KMS-11 (cell line): ENCODE measurements at regions not wholly inside any gene's neighbourhood (a gene's known extent, or its start where the extent isn't known, plus 50 kb on each side); places are given as distances from the start of the nearest gene placed in this dataset.

Source experiments
- H2AFZ ChIP-seq: fragments of 200-600 bp; sonication (generic); 2 replicates; pipeline ENCODE4 v1.6.1; 2016; ENCODE audit warnings: antibody characterized with exemption, mixed run types, low read depth
- H3K27ac ChIP-seq: fragments of 200-600 bp; sonication (generic); 2 replicates; pipeline ENCODE4 v1.6.1; 2016; ENCODE audit warnings: mild to moderate bottlenecking, mixed run types
- H3K27me3 ChIP-seq: fragments of 200-600 bp; sonication (generic); 2 replicates; pipeline ENCODE4 v1.6.1; 2017; ENCODE audit warnings: mild to moderate bottlenecking, low read depth, mixed run types, moderate library complexity; ENCODE audit not compliant: insufficient read depth
- H3K36me3 ChIP-seq: fragments of 200-600 bp; sonication (generic); 2 replicates; pipeline ENCODE4 v1.6.1; 2017; ENCODE audit warnings: mild to moderate bottlenecking, mixed run types; ENCODE audit not compliant: insufficient read depth
- H3K4me1 ChIP-seq: fragments of 200-600 bp; sonication (generic); 2 replicates; pipeline ENCODE4 v1.6.1; 2016; ENCODE audit warnings: mild to moderate bottlenecking, low read depth, mixed run types; ENCODE audit not compliant: poor library complexity, severe bottlenecking
- H3K4me2 ChIP-seq: fragments of 200-600 bp; sonication (generic); 2 replicates; pipeline ENCODE4 v1.7.0; 2016; ENCODE audit warnings: mild to moderate bottlenecking, mixed run types
- H3K4me3 ChIP-seq: fragments of 200-600 bp; sonication (generic); IDR thresholded peaks from 2 replicates; pipeline ENCODE4 v1.6.1; 2017; ENCODE audit warnings: low read depth, low read length, mixed read lengths; ENCODE audit not compliant: insufficient read depth
- H3K79me2 ChIP-seq: fragments of 200-600 bp; sonication (generic); 2 replicates; pipeline ENCODE4 v1.6.1; 2016; ENCODE audit warnings: low read depth, mixed run types; ENCODE audit not compliant: insufficient read depth
- H3K9ac ChIP-seq: fragments of 200-600 bp; sonication (generic); 2 replicates; pipeline ENCODE4 v1.6.1; 2016; ENCODE audit warnings: mild to moderate bottlenecking, mixed run types
- H4K20me1 ChIP-seq: fragments of 200-600 bp; sonication (generic); 2 replicates; pipeline ENCODE4 v1.6.1; 2016; ENCODE audit warnings: mild to moderate bottlenecking, mixed run types; ENCODE audit not compliant: insufficient read depth
- CTCF ChIP-seq: fragments of 200-600 bp; sonication (generic); conservative IDR thresholded peaks from 2 replicates; pipeline ENCODE4 v1.6.1; 2017; ENCODE audit warnings: low read depth, mild to moderate bottlenecking, antibody characterized with exemption, low read length, moderate library complexity, mixed read lengths

- Histone ChIP-seq H3K9ac (no peak overlapping the region), H4K20me1 (no peaks in the 10 kb centered on the region), H3K36me3 (no peaks in the 10 kb centered on the region), H3K27ac (no peak overlapping the region), H3K4me2 (no peak overlapping the region), H3K27me3 (no peaks in the 10 kb centered on the region), H2AFZ (no peak overlapping the region), H3K4me3 (no peak overlapping the region), H3K4me1 (no peaks in the 10 kb centered on the region), H3K79me2 (no peaks in the 10 kb centered on the region)
- TF ChIP-seq CTCF, result no peak
Observed at GRCh38 chr1:239566074-239566473, 179.7 kb downstream of the CHRM3 start.

DNA sequence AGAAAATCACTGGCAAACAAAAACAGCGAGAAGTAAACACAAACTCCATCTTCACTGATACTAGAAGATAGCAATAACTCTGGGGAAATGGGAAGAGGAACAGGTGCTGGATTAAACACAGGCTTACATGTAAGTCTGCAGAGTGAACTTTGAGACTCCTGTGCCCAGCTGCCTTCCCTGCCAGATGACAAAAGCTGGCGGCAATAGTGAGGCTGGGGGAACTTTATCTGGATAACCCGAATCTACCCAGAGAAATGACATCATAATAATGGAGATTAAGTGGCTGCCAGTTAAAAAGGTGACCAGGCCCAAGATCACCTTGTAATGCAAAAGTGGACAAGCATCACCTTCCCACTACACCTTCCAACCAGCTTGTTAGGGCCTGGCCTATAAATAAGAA lies 184.5 kb downstream of the CHRM3 start:
- Histone ChIP-seq H3K27me3 (no peaks in the 10 kb centered on the region), H3K36me3 (no peaks in the 10 kb centered on the region), H3K4me1 (no peaks in the 10 kb centered on the region), H3K27ac (no peak overlapping the region), H3K79me2 (no peaks in the 10 kb centered on the region), H2AFZ (no peak overlapping the region), H3K4me3 (no peak overlapping the region), H4K20me1 (no peaks in the 10 kb centered on the region), H3K9ac (no peak overlapping the region), H3K4me2 (no peak overlapping the region)
- no peak for TF ChIP-seq CTCF

- H3K27ac ChIP-seq, result no peak overlapping the region
- no peak overlapping the region for H3K4me2 ChIP-seq
- H3K4me1 ChIP-seq, result no peaks in the 10 kb centered on the region
- H3K27me3 ChIP-seq, result no peaks in the 10 kb centered on the region
- no peak for TF ChIP-seq CTCF
- no peak overlapping the region for H3K9ac ChIP-seq
- no peaks in the 10 kb centered on the region for H4K20me1 ChIP-seq
- H2AFZ ChIP-seq, result no peak overlapping the region
- no peak overlapping the region for H3K4me3 ChIP-seq
- no peaks in the 10 kb centered on the region for H3K79me2 ChIP-seq
- H3K36me3 ChIP-seq, result no peaks in the 10 kb centered on the region
Observed at GRCh38 chr1:239572183-239572582, 185.8 kb downstream of the CHRM3 start.

GRCh38 chr1:239574112-239574511 lies 187.7 kb downstream of the CHRM3 start:
- H3K4me1 ChIP-seq, result no peaks in the 10 kb centered on the region
- no peak for TF ChIP-seq CTCF
- H3K27ac ChIP-seq, result no peak overlapping the region
- H3K9ac ChIP-seq, result no peak overlapping the region
- H3K4me2 ChIP-seq, result no peak overlapping the region
- H3K4me3 ChIP-seq, result no peak overlapping the region
- no peaks in the 10 kb centered on the region for H4K20me1 ChIP-seq
- H3K79me2 ChIP-seq, result no peaks in the 10 kb centered on the region
- H3K27me3 ChIP-seq, result no peaks in the 10 kb centered on the region
- no peaks in the 10 kb centered on the region for H3K36me3 ChIP-seq
- H2AFZ ChIP-seq, result no peak overlapping the region

- Histone ChIP-seq H3K9ac (no peak overlapping the region), H3K27me3 (no peaks in the 10 kb centered on the region), H3K4me2 (no peak overlapping the region), H3K36me3 (no peaks in the 10 kb centered on the region), H4K20me1 (no peaks in the 10 kb centered on the region), H3K27ac (no peak overlapping the region), H3K79me2 (no peaks in the 10 kb centered on the region), H3K4me3 (no peak overlapping the region), H2AFZ (no peak overlapping the region), H3K4me1 (no peaks in the 10 kb centered on the region)
- no peak for TF ChIP-seq CTCF
Observed at GRCh38 chr1:239575113-239575512, 188.7 kb downstream of the CHRM3 start.
